ENCODE measurements at regions not wholly inside any gene's neighbourhood (a gene's known extent, or its start where the extent isn't known, plus 50 kb on each side); places are given as distances from the start of the nearest gene placed in this dataset.

DNA sequence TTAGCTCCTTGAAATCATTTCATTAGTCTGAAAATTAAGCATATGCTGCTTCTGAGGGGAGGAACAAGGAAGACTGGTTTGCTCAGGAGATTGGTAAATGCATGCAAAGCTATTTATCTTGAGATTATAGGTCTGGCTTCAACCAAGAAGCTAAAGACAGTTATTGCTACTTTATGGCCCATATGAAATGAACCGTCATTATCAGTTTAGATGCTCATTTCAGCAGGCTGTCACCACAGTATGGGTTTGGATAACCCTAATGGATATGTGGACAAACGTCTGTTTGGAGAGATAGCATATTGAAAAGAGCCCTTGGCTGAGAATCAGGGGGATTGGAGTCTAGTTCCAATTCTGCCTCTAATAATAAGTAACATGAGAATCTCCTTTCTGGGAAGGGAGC, 922.6 kb downstream of the TUSC7 start:
- no peak for DNase-seq (ENCODE audit: low read depth)
- H3K4me3 ChIP-seq (ENCODE audit: low read depth, low read length), result no peak overlapping the region
- TF ChIP-seq CTCF (IDR thresholded peaks at IDR 0.05; ENCODE audit: low read depth, low read length, missing control alignments), result no peak

- H3K4me3 ChIP-seq (ENCODE audit: low read depth, low read length), result no peak overlapping the region
- no peak for TF ChIP-seq CTCF (IDR thresholded peaks at IDR 0.05; ENCODE audit: low read depth, low read length, missing control alignments)
- DNase-seq (ENCODE audit: low read depth), result no peak
Measured at GRCh38 chr3:117633207-117633606, 923.6 kb downstream of the TUSC7 start.

DNA sequence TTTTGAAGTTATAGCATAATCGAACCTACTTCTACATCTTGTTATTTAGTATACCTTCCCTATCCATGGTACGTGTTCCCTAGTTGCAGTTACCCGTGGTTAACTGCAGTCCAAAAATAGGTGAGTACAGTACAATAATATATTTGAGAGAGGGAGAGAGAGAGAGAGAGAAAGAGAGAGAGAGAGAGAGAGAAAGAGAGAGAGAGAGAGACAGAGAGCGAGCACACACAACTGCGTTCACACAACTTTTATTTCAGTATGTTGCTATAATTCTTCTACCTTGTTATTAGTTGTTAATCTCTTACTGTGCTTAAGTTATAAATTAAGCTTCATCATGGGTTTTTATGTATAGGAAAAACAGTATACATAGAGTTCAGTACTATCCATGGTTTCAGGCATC, 928.1 kb downstream of the TUSC7 start:
- no peak for DNase-seq (ENCODE audit: low read depth)
- no peak overlapping the region for H3K4me3 ChIP-seq (ENCODE audit: low read depth, low read length)
- no peak for TF ChIP-seq CTCF (IDR thresholded peaks at IDR 0.05; ENCODE audit: low read depth, low read length, missing control alignments)

- TF ChIP-seq CTCF (IDR thresholded peaks at IDR 0.05; ENCODE audit: low read depth, low read length, missing control alignments), result no peak
- DNase-seq (ENCODE audit: low read depth), result no peak
- no peak overlapping the region for H3K4me3 ChIP-seq (ENCODE audit: low read depth, low read length)
Measured at GRCh38 chr3:117644203-117644602, 934.6 kb downstream of the TUSC7 start.

DNA sequence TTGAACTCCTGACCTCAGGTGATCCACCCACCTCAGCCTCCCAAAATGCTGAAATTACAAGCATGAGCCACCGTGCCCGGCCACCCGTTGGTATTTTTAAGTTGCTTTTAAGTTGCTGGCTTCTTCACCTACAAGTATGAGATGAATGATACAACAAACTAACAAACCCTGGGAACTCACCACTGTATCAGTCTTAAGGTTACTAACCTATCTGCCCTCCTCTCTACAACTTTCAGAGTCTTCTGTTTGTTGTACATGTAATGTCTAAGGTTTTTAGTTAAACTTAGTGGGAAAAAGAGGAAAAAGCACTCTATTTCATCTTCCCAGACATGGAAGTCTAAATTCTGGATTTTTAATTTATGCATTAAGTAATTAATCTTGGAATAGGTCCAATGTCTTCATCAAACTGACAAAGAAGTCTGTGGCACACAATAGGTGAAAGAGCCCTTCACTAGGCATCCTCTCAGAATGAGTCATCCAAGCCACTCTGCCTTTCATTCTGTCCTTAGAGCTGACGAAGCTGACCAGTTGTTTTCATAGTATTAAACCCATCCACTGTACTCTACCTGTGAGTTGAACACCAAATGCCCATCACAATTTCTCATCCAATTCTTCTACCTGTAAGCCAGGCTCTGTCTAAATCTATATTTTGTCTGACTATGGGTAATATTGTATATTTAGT, 936.1 kb downstream of the TUSC7 start:
- DNase-seq (ENCODE audit: low read depth), result no peak
- no peak overlapping the region for H3K4me3 ChIP-seq (ENCODE audit: low read depth, low read length)
- TF ChIP-seq CTCF (IDR thresholded peaks at IDR 0.05; ENCODE audit: low read depth, low read length, missing control alignments), result no peak

DNA sequence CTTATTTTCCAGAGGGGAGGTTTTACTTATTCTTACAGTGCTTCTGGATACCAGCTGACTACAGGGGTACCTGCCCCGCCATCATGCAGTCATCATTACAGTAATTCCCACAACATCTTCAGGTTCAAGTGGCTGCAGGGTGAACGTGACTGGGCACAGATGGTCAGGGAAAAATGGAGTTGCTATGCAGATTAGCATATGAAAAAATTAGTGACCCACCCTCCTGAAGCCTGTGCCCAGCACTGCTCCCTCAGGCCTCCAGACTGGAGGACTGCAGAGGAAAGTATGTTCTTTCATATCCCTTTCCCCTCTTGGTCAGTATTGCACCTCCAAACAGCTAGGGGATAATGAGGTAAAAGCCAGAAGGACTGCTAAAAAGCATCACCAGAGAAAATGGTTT, 937.9 kb downstream of the TUSC7 start:
- TF ChIP-seq CTCF (IDR thresholded peaks at IDR 0.05; ENCODE audit: low read depth, low read length, missing control alignments), result no peak
- H3K4me3 ChIP-seq (ENCODE audit: low read depth, low read length), result no peak overlapping the region
- no peak for DNase-seq (ENCODE audit: low read depth)

GRCh38 chr3:117651246-117651645, 941.7 kb downstream of the TUSC7 start:
- DNase-seq (ENCODE audit: low read depth), result no peak
- no peak for TF ChIP-seq CTCF (IDR thresholded peaks at IDR 0.05; ENCODE audit: low read depth, low read length, missing control alignments)
- no peak overlapping the region for H3K4me3 ChIP-seq (ENCODE audit: low read depth, low read length)

All from GM12864 (cell line).